Spleen (tissue), 7 donors: ENCODE measurements at regions not wholly inside any gene's neighbourhood (a gene's known extent, or its start where the extent isn't known, plus 50 kb on each side); places are given as distances from the start of the nearest gene placed in this dataset.
A peak's percentile ranks its signal among the peaks of the same experiment; 100 is the strongest.

ENCODE experiments used
- CTCF ChIP-seq, 11 experiments: fragments of 200-600 bp in 7 of 11; fragments of 450-650 bp in 4 of 11; sonication (generic) in 4 of 11; IDR thresholded peaks in 8 of 11; conservative IDR thresholded peaks in 3 of 11; 1 replicate in 7 of 11; 2 replicates in 4 of 11; pipeline versions ENCODE4 v1.4.0 to v1.8.0; 2016 to 2021; ENCODE audit warnings: antibody characterized with exemption in 11 of 11, inconsistent platforms in 4 of 11, mild to moderate bottlenecking in 1 of 11
- POLR2A ChIP-seq, 3 donors: fragments of 450-650 bp; IDR thresholded peaks; one replicate each; pipeline ENCODE4 v1.5.1; 2017; ENCODE audit warnings: antibody characterized with exemption in 3 of 3, mild to moderate bottlenecking in 1 of 3
- POLR2AphosphoS5 ChIP-seq, 3 donors: sonication (generic); formaldehyde crosslinking; IDR thresholded peaks; one replicate each; pipeline ENCODE4 v1.5.1; 2017; ENCODE audit warnings: antibody characterized with exemption in 3 of 3
- donor health status: DM: no; HTN: no; CAD: no; lungs with moderate emphysema.
- donor health status: DM: no; HTN: no; CAD: no.
- donor health status: DM: no; HTN: no; CAD: no.

GRCh38 chr3:72299321-72299802, 514.4 kb upstream of the PROK2 start:
- TF ChIP-seq POLR2AphosphoS5 (IDR thresholded peaks at IDR 0.05), result peak in 2 of 3 donors; percentile 71 to 74
- no peak for TF ChIP-seq CTCF (IDR thresholded peaks at IDR 0.05 in 8 of 11, conservative IDR thresholded peaks at IDR 0.05 in 3 of 11)
- no peak for TF ChIP-seq POLR2A (IDR thresholded peaks at IDR 0.05)
